Upper lobe of left lung (tissue), 6 donors: ENCODE measurements at regions not wholly inside any gene's neighbourhood (a gene's known extent, or its start where the extent isn't known, plus 50 kb on each side); places are given as distances from the start of the nearest gene placed in this dataset.

Experiments used
- ATAC-seq, 2 donors: fragments of 200-7000 bp; cut with Tn5 transposase; one replicate each; pipeline ENCODE4 v1.9.1; 2022; ENCODE audit warnings: mild to moderate bottlenecking in 2 of 2, moderate library complexity in 2 of 2; ENCODE audit not compliant: low FRiP score in 2 of 2
- DNase-seq, 2 donors: peaks; one replicate each; pipeline ENCODE4 v3.0.0-alpha.2; 2019 to 2020
- H3K27ac ChIP-seq, 4 donors: fragments of 200-600 bp; sonication (generic); one replicate each; pipeline ENCODE4 v1.5.1; 2016 to 2019
- H3K27me3 ChIP-seq, 4 donors: fragments of 200-600 bp; sonication (generic); one replicate each; pipeline ENCODE4 v1.5.1; 2017 to 2019
- H3K36me3 ChIP-seq, 4 donors: fragments of 200-600 bp; sonication (generic); one replicate each; pipeline ENCODE4 v1.5.1; 2016 to 2019
- H3K4me1 ChIP-seq, 4 donors: fragments of 200-600 bp; sonication (generic); one replicate each; pipeline ENCODE4 v1.5.1; 2018 to 2019
- H3K4me3 ChIP-seq, 4 donors: fragments of 200-600 bp; sonication (generic); one replicate each; pipeline ENCODE4 v1.5.1; 2017 to 2019; ENCODE audit warnings: mild to moderate bottlenecking in 2 of 4, moderate library complexity in 1 of 4
- H3K9me3 ChIP-seq, 4 donors: fragments of 200-600 bp; sonication (generic); one replicate each; pipeline ENCODE4 v1.5.1; 2018 to 2019
- CTCF ChIP-seq, 6 experiments: fragments of 450-650 bp in 4 of 6; fragments of 200-600 bp in 2 of 6; sonication (generic) in 2 of 6; IDR thresholded peaks; one replicate each; pipeline ENCODE4 v1.5.1; 2016 to 2019; ENCODE audit warnings: antibody characterized with exemption in 6 of 6
- EP300 ChIP-seq, 4 donors: sonication (generic); formaldehyde crosslinking; IDR thresholded peaks; one replicate each; pipeline ENCODE4 v1.5.1; 2017; ENCODE audit warnings: antibody characterized with exemption in 4 of 4, control low read depth in 2 of 4
- POLR2A ChIP-seq, 4 donors: fragments of 450-650 bp; IDR thresholded peaks; one replicate each; pipeline ENCODE4 v1.5.1; 2016 to 2017; ENCODE audit warnings: antibody characterized with exemption in 4 of 4, mild to moderate bottlenecking in 2 of 4
- POLR2AphosphoS5 ChIP-seq, 2 donors: sonication (generic); formaldehyde crosslinking; IDR thresholded peaks; one replicate each; pipeline ENCODE4 v1.5.1; 2017; ENCODE audit warnings: antibody characterized with exemption in 2 of 2
- WGBS, 2 donors: methylation state at CpG; one replicate each; pipeline ENCODE4 v1.1.5; 2017 to 2018; 5-methylcytosine and 5-hydroxymethylcytosine counted together
- donor health status: DM: no; HTN: no; CAD: no; lungs with moderate emphysema.
- donor health status: DM: no; HTN: yes; CAD: no; lungs with severe emphysema.

DNA sequence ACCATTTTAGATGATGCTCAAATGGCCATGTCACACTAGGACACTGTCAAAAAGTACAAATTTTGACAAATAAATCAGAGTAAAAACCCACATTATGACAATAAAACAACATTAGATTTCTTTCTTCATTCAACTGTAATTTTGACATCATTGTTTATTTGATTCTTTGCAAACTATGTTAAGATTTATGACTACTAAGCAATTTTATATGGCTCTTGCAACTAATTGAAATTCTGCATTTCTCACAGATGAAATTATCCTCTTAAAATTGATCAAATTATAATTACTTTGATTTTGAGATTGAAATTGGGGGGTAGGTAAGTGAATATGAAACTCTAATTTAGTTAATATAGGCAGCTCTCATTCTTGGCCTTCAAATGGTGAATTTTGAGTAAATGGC lies 59.8 kb downstream of the ATOH1 start:
- no peak for ATAC-seq
- no peaks in the 10 kb centered on the region for H3K27me3 ChIP-seq
- no peak for DNase-seq
- no peaks in the 10 kb centered on the region for H3K4me1 ChIP-seq
- no peaks in the 10 kb centered on the region for H3K36me3 ChIP-seq
- no peak overlapping the region for H3K27ac ChIP-seq
- H3K4me3 ChIP-seq, result no peak overlapping the region
- H3K9me3 ChIP-seq, result no peaks in the 10 kb centered on the region
- TF ChIP-seq POLR2AphosphoS5 (IDR thresholded peaks at IDR 0.05) (no peak), POLR2A (IDR thresholded peaks at IDR 0.05) (no peak), CTCF (IDR thresholded peaks at IDR 0.05) (no peak), EP300 (IDR thresholded peaks at IDR 0.05) (no peak)

DNA sequence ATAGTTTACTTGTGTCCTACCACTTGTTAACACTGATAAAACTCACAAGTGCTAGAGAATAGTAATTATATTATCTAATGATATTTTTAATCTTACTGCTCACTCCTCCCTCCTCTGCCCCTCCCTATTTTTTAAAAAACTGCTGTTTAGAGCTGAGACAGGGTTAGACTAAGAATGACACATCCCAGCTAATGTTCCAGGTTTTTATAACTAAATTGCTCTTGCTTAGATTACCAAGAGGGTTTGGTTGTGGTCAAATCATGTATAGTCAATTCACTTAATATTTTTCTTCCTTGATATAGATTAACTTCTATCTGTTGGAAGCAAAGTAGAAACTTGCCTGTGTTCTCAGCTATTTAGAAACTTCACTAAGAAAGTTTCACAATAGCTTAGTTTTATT lies 60.2 kb downstream of the ATOH1 start:
- no peak for DNase-seq
- H3K4me3 ChIP-seq, result no peak overlapping the region
- no peaks in the 10 kb centered on the region for H3K9me3 ChIP-seq
- no peak for ATAC-seq
- H3K36me3 ChIP-seq, result no peaks in the 10 kb centered on the region
- TF ChIP-seq POLR2A (IDR thresholded peaks at IDR 0.05), result no peak
- no peak for TF ChIP-seq EP300 (IDR thresholded peaks at IDR 0.05)
- no peak for TF ChIP-seq CTCF (IDR thresholded peaks at IDR 0.05)
- no peak for TF ChIP-seq POLR2AphosphoS5 (IDR thresholded peaks at IDR 0.05)
- no peaks in the 10 kb centered on the region for H3K4me1 ChIP-seq
- no peaks in the 10 kb centered on the region for H3K27me3 ChIP-seq
- no peak overlapping the region for H3K27ac ChIP-seq

DNA sequence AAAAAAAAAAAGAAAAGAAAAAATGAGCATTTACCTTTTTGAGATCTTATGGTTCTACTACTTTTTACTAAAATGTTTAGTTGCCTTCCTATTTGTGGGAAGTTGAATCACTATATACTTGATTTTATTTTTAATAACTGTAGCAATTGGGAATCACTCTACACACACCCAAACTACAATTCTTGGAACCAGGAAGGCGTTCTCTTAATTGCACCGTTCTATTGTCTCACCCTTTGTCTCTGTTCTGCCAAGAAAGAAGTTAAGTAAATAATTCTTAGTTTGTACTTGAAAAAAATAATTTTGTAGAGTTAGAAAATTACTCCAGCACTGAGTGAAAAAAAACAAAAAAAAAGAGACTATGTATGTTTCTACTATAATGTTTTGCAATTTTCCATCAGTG lies 62.7 kb downstream of the ATOH1 start:
- Histone ChIP-seq H3K36me3 (no peaks in the 10 kb centered on the region), H3K27ac (no peak overlapping the region), H3K4me1 (no peaks in the 10 kb centered on the region), H3K9me3 (no peaks in the 10 kb centered on the region), H3K27me3 (no peaks in the 10 kb centered on the region), H3K4me3 (no peak overlapping the region)
- ATAC-seq (no peak), DNase-seq (no peak)
- no peak for TF ChIP-seq POLR2A (IDR thresholded peaks at IDR 0.05)
- TF ChIP-seq POLR2AphosphoS5 (IDR thresholded peaks at IDR 0.05), result no peak
- TF ChIP-seq CTCF (IDR thresholded peaks at IDR 0.05), result no peak
- TF ChIP-seq EP300 (IDR thresholded peaks at IDR 0.05), result no peak
- WGBS, 2 donors, result 56 to 72% methylated on average over 2 of the region's 2 CpGs

DNA sequence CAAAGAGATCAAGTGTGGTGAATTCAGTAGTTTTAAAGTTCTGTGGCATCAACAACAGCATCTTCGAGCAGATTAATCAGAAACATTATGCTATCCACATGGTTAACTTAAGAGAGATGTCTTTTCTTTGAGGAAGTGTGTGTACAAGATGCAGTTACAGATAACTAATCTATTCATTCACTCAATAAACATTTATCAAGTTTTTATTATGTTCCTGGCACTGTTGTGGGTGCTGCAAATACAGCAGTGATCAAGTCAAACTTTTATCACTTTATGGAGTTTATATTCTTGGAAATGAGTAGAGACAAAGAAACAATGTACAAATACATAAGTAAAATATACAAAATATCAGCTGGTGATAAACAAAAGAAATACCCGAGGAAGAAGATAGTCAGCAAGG lies 66.4 kb downstream of the ATOH1 start:
- Histone ChIP-seq H3K27ac (no peak overlapping the region), H3K36me3 (no peaks in the 10 kb centered on the region), H3K9me3 (no peaks in the 10 kb centered on the region), H3K27me3 (no peaks in the 10 kb centered on the region), H3K4me1 (no peaks in the 10 kb centered on the region), H3K4me3 (no peak overlapping the region)
- whole genome bisulfite sequencing, 2 donors, result 47% methylated on average over 2 of the region's 2 CpGs
- no peak for DNase-seq
- TF ChIP-seq CTCF (IDR thresholded peaks at IDR 0.05), result no peak
- no peak for TF ChIP-seq EP300 (IDR thresholded peaks at IDR 0.05)
- TF ChIP-seq POLR2A (IDR thresholded peaks at IDR 0.05), result no peak
- no peak for TF ChIP-seq POLR2AphosphoS5 (IDR thresholded peaks at IDR 0.05)
- no peak for ATAC-seq

- no peak for DNase-seq
- no peak for ATAC-seq
- Histone ChIP-seq H3K4me1 (no peaks in the 10 kb centered on the region), H3K27me3 (no peaks in the 10 kb centered on the region), H3K27ac (no peak overlapping the region), H3K36me3 (no peaks in the 10 kb centered on the region), H3K4me3 (no peak overlapping the region), H3K9me3 (no peaks in the 10 kb centered on the region)
- WGBS, 2 donors, result 33 to 50% methylated on average over 1 of the region's 1 CpG
- TF ChIP-seq POLR2AphosphoS5 (IDR thresholded peaks at IDR 0.05) (no peak), CTCF (IDR thresholded peaks at IDR 0.05) (no peak), POLR2A (IDR thresholded peaks at IDR 0.05) (no peak), EP300 (IDR thresholded peaks at IDR 0.05) (no peak)
Observed at GRCh38 chr4:93896516-93896915, 68.0 kb downstream of the ATOH1 start.
